HG03460 (cell line): ENCODE measurements at regions not wholly inside any gene's neighbourhood (a gene's known extent, or its start where the extent isn't known, plus 50 kb on each side); places are given as distances from the start of the nearest gene placed in this dataset.

ENCODE experiments used
- ATAC-seq: cut with Tn5 transposase; IDR thresholded peaks from one replicate; pipeline ENCODE4 v1.9.1; 2021; ENCODE audit not compliant: unreplicated experiment

DNA sequence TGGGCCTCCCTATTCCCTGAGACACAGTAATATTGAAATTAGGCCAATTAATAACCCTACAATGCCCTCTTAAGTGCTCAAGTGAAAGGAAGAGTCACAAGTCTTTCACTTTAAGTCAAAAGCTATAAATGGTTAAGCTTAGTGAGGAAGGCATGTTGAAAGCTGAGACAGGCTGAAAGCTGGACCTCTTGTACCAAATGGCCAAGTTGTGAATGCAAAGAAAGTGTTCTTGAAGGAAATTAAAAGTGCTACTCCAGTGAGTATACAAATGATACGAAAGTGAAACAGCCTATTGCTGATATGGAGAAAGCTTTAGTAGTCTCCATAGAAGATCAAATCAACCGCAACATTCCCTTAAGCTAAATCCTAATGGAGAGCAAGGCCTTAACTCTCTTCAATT, 140.8 kb downstream of the PTCSC3 start:
- ATAC-seq, result no peak

- ATAC-seq, result no peak
These were observed 147.9 kb downstream of the PTCSC3 start for GRCh38 chr14:36028665-36029064.

GRCh38 chr14:36028218-36028617, 148.3 kb downstream of the PTCSC3 start:
- no peak for ATAC-seq

GRCh38 chr14:36027354-36027753, 149.2 kb downstream of the PTCSC3 start:
- no peak for ATAC-seq

- peak; percentile 38 for ATAC-seq
These were observed 153.6 kb downstream of the PTCSC3 start for GRCh38 chr14:36022765-36023410.

GRCh38 chr14:36021591-36022320, 154.8 kb downstream of the PTCSC3 start:
- no peak for ATAC-seq

GRCh38 chr14:36021030-36021422, 155.5 kb downstream of the PTCSC3 start:
- peak; percentile 41 for ATAC-seq

GRCh38 chr14:36020120-36021029, 156.1 kb downstream of the PTCSC3 start:
- ATAC-seq, result no peak

DNA sequence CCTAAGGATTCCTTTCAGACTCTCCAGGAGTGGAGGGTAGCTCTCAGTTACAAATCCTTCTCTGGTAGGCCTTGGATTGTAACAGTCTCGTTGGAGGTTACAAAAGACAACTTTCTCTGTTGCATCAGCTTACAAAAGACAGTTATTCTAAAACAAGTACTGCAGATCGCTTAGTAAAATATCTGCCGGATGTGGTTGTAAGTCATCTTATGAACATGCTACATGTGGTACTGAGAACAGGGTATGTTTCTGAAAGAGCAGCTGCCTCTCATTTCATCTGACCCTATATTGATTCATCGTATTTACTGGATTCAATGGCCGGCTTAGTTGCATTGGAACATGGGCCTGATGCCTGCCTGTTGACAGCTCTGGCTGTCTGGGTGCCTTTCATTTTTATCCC, 157.4 kb downstream of the PTCSC3 start:
- no peak for ATAC-seq

- no peak for ATAC-seq
These were observed 162.3 kb downstream of the PTCSC3 start for GRCh38 chr14:36014236-36014635.

GRCh38 chr14:36013483-36013882, 163.0 kb downstream of the PTCSC3 start:
- ATAC-seq, result no peak

DNA sequence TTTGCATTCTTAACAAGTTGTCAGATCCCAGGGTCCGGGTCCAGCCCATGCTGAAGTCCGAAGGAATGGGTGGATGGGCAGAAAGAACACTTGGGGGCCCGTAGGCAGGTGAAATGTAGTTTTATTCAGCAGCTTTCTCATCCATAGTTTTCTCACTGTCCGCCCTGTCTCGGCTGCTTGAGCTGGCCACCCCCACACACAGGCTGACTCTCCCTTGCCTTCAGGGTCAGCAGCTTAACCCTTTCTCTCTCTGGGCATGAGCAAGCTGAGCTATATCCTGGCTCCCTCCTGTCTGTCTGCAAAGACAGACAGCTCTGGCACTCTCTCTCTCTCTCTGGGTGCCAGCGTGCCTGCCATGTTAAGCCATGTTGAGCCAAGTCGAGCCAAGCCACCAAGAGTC, 163.9 kb downstream of the PTCSC3 start:
- no peak for ATAC-seq

- ATAC-seq, result no peak
These were observed 166.9 kb downstream of the PTCSC3 start for GRCh38 chr14:36009643-36010042.

GRCh38 chr14:36006623-36007022, 169.9 kb downstream of the PTCSC3 start:
- ATAC-seq, result no peak

DNA sequence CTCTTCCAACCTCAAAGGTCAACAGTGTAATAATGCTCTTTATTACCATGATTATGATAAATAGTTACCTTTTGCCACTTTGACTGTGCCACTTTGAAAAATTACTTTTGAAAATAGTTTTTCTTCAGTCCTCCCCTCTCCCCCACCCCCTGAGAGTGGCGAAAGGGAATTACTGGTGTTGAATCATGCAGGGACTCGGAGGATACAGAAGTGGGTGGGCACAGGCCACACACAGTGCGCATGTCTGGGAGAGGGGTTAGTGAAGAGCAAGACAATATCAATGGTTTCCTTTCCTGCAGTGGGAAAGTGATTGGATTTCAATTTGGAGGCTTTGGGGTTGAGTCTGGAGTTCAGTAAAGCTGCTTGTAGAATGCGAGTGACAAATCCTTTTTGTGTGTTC, 170.9 kb downstream of the PTCSC3 start:
- ATAC-seq, result no peak

DNA sequence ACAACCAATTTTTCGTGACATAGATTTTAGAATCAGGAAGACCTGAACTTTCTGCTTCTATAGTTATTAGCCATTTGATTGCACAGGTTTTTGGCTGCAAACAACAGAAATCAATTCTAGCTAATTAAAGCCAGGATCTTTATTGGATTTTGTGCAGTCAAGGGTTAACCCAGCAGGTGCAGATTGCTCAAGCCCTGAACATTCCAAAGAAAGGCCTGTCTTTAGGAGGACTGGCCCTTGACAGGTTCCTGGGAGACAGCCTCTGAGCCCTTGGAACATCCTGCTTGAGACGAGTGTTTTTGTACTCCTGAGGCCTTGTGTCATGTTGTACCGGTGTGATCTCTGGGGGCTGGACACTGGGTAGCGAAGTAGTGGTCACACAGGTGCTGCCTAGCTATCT, 174.6 kb downstream of the PTCSC3 start:
- no peak for ATAC-seq

GRCh38 chr14:35999294-35999693, 173.2 kb downstream of the BRMS1L start:
- ATAC-seq, result no peak

DNA sequence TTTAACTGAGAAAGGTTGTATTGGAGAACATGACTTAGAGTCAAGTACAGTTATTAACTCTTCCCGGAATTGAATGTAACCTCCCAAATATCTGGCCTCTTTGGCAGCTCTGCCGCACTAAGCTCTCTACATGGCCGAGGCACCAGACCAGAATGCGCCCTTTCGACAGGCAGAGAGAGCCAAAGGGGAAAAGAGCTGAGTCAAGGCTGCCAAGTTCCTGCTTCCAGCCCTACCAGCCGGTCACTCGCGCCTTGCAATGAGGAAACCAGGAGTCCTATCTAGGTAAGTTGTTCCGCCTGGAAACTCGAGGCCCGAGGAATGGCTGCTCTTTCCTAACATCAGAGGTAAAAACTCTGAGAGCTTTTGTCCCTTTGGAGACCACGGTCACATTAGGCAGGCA, 172.2 kb downstream of the BRMS1L start:
- no peak for ATAC-seq

DNA sequence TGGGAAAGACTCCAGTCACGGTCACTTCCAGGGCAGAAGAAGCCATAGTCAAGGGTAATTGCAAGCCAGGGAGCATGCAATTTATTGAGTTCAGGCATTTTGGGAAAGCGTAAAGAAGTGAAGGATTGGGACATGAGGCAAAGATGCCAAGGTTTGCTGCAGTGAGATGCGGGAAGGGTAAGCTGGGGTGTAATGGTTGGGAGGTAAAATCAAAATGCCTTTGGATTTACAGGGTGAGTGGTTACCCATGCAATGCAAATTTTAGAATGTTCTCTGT, 167.5 kb downstream of the BRMS1L start:
- ATAC-seq, result no peak

- no peak for ATAC-seq
These were observed 166.9 kb downstream of the BRMS1L start for GRCh38 chr14:35992816-35993683.

- no peak for ATAC-seq
These were observed 165.2 kb downstream of the BRMS1L start for GRCh38 chr14:35991356-35991755.
